HG02759 (cell line): ENCODE measurements at regions not wholly inside any gene's neighbourhood (a gene's known extent, or its start where the extent isn't known, plus 50 kb on each side); places are given as distances from the start of the nearest gene placed in this dataset.

ENCODE experiments used
- ATAC-seq: cut with Tn5 transposase; IDR thresholded peaks from one replicate; pipeline ENCODE4 v1.9.1; 2021; ENCODE audit warnings: mild to moderate bottlenecking, moderate library complexity; ENCODE audit not compliant: unreplicated experiment

- ATAC-seq, result no peak
Measured at GRCh38 chr5:9927521-9927997, 297.4 kb upstream of the TAS2R1 start.

GRCh38 chr5:9927106-9927505 is 297.0 kb upstream of the TAS2R1 start:
- ATAC-seq, result no peak

GRCh38 chr5:9924614-9925013 is 294.5 kb upstream of the TAS2R1 start:
- ATAC-seq, result no peak

- ATAC-seq, result no peak
Measured at GRCh38 chr5:9922719-9923118, 292.6 kb upstream of the TAS2R1 start.

GRCh38 chr5:9920697-9921096 is 290.5 kb upstream of the TAS2R1 start:
- no peak for ATAC-seq

- no peak for ATAC-seq
Measured at GRCh38 chr5:9919306-9920030, 289.3 kb upstream of the TAS2R1 start.

- no peak for ATAC-seq
Measured at GRCh38 chr5:9905661-9906060, 275.5 kb upstream of the TAS2R1 start.

GRCh38 chr5:9903801-9904200 is 273.6 kb upstream of the TAS2R1 start:
- ATAC-seq, result no peak

- ATAC-seq, result peak; percentile 45
Measured at GRCh38 chr5:9898319-9898718, 268.2 kb upstream of the TAS2R1 start.

GRCh38 chr5:9895302-9895645 is 265.1 kb upstream of the TAS2R1 start:
- ATAC-seq, result no peak

- ATAC-seq, result no peak
Measured at GRCh38 chr5:9894571-9895301, 264.6 kb upstream of the TAS2R1 start.

- ATAC-seq, result no peak
Measured at GRCh38 chr5:9892696-9893095, 262.5 kb upstream of the TAS2R1 start.

- ATAC-seq, result no peak
Measured at GRCh38 chr5:9889511-9889910, 259.4 kb upstream of the TAS2R1 start.

- no peak for ATAC-seq
Measured at GRCh38 chr5:9888501-9888901, 258.4 kb upstream of the TAS2R1 start.

- ATAC-seq, result no peak
Measured at GRCh38 chr5:9885164-9885563, 255.0 kb upstream of the TAS2R1 start.

- no peak for ATAC-seq
Measured at GRCh38 chr5:9878206-9878605, 248.1 kb upstream of the TAS2R1 start.

- no peak for ATAC-seq
Measured at GRCh38 chr5:9877488-9877887, 247.3 kb upstream of the TAS2R1 start.

- ATAC-seq, result no peak
Measured at GRCh38 chr5:9876451-9876850, 246.3 kb upstream of the TAS2R1 start.

- no peak for ATAC-seq
Measured at GRCh38 chr5:9869616-9870288, 239.6 kb upstream of the TAS2R1 start.

- no peak for ATAC-seq
Measured at GRCh38 chr5:9865574-9865973, 235.4 kb upstream of the TAS2R1 start.

GRCh38 chr5:9864791-9865190 is 234.6 kb upstream of the TAS2R1 start:
- ATAC-seq, result no peak

- ATAC-seq, result no peak
Measured at GRCh38 chr5:9863486-9863885, 233.3 kb upstream of the TAS2R1 start.
